ENCODE measurements at regions not wholly inside any gene's neighbourhood (a gene's known extent, or its start where the extent isn't known, plus 50 kb on each side); places are given as distances from the start of the nearest gene placed in this dataset.

DNA sequence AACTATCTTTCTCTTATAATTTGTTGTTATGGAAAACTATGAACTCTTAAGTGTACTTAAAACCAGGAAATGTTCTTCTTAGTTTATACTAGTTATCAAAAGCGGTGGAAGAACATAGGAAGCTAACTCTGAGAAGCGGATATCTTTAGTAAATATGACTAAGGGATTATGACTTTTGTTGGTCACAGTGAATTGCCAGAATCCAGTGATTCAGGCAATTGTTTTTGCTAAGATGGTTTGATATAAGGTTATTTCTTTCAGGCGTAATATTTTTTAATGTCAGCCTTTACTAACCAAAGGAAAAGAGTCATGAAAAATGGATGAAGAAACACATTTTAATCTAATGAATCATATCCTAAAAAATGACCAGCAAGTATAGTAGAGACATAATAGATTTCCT is 473.5 kb downstream of the FOXG1 start:
- POLR2A ChIA-PET: no interaction called here
- H3K4me3 Mint-ChIP-seq (ENCODE audit: unreplicated experiment): no peak overlapping the region
- CTCF ChIA-PET: interaction anchor here (1.3 kb wide), 1 partner anchor 18 kb away, joined by 3 read pairs; no protein-coding TSS in a partner anchor
- peaks cover 78% of the 10 kb centered on the region for H3K27me3 Mint-ChIP-seq (ENCODE audit: insufficient read depth, unreplicated experiment)
- BruUV-seq (replicated peaks): no TSS peak
- intact Hi-C loops (cut with micrococcal nuclease): no loop called here
- no peak overlapping the region for H3K27ac Mint-ChIP-seq (ENCODE audit: low read depth, unreplicated experiment)
- no peaks in the 10 kb centered on the region for H3K9me3 Mint-ChIP-seq (ENCODE audit: unreplicated experiment)
- no peaks in the 10 kb centered on the region for H3K36me3 Mint-ChIP-seq (ENCODE audit: insufficient read depth, unreplicated experiment)
- TF ChIP-seq, protein P1, sequence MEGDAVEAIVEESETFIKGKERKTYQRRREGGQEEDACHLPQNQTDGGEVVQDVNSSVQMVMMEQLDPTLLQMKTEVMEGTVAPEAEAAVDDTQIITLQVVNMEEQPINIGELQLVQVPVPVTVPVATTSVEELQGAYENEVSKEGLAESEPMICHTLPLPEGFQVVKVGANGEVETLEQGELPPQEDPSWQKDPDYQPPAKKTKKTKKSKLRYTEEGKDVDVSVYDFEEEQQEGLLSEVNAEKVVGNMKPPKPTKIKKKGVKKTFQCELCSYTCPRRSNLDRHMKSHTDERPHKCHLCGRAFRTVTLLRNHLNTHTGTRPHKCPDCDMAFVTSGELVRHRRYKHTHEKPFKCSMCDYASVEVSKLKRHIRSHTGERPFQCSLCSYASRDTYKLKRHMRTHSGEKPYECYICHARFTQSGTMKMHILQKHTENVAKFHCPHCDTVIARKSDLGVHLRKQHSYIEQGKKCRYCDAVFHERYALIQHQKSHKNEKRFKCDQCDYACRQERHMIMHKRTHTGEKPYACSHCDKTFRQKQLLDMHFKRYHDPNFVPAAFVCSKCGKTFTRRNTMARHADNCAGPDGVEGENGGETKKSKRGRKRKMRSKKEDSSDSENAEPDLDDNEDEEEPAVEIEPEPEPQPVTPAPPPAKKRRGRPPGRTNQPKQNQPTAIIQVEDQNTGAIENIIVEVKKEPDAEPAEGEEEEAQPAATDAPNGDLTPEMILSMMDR (IDR thresholded peaks at IDR 0.05; ENCODE audit: unreplicated experiment): no peak
- DNase-seq (ENCODE audit: unreplicated experiment): peak; percentile 8
- H3K4me1 Mint-ChIP-seq (ENCODE audit: insufficient read depth, unreplicated experiment): no peaks in the 10 kb centered on the region

DNA sequence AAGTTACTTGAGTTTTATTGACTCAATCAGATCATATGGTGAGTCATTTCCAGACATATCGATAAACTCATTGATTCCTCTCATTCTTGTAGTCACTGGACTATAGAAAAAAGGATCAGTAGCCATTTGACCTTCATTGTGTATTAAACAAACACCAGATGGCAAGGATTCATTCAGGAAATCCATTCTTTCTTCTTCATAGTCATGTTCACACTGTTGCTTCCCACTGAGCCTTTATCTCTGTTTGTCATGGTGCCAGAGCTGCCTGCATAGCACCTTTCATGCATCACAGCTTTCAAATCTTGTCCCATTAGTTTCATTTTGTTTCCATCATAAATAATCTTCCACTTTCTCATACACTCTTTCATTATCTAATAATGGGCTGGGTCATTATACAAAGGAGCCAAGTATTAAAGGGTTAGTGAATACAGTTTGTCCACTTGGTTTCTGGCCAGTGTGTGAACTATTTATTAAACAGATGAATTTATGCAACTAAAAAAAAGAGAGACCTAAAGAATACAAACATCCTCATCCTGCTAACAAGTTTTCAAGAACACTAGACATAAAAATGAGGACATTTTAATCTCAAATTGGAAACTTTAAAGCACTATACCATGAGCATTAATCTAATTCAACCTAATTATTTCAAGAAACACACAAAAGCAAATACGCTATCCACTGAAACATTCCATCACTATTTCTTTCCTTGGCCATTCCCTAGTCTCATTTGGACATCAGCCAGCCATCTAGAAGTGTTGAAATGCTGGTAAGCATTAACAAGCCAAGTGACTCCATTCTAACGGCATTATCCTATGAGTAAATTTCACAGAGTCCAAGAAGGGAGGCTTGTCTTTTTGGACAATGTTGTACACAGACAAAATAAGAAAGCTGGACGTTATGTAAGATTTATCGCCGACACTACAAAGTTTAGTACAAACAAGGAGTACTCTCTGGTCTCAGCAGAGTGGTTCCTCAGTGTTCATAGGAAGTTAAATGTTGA is 476.5 kb downstream of the FOXG1 start:
- ChIA-PET CTCF (interaction anchor here (0.6 kb wide), 1 partner anchor 431 kb away, joined by 5 read pairs; no protein-coding TSS in a partner anchor), POLR2A (no interaction called here)
- intact Hi-C loops (cut with micrococcal nuclease): no loop called here
- no peaks in the 10 kb centered on the region for H3K36me3 Mint-ChIP-seq (ENCODE audit: insufficient read depth, unreplicated experiment)
- no TSS peak for BruUV-seq (replicated peaks)
- H3K27me3 Mint-ChIP-seq (ENCODE audit: insufficient read depth, unreplicated experiment): peaks cover 78% of the 10 kb centered on the region
- H3K4me1 Mint-ChIP-seq (ENCODE audit: insufficient read depth, unreplicated experiment): no peaks in the 10 kb centered on the region
- TF ChIP-seq, protein P1 (IDR thresholded peaks at IDR 0.05; ENCODE audit: unreplicated experiment): no peak
- H3K4me3 Mint-ChIP-seq (ENCODE audit: unreplicated experiment): no peak overlapping the region
- DNase-seq (ENCODE audit: unreplicated experiment): peak; percentile 2
- H3K9me3 Mint-ChIP-seq (ENCODE audit: unreplicated experiment): no peaks in the 10 kb centered on the region
- no peak overlapping the region for H3K27ac Mint-ChIP-seq (ENCODE audit: low read depth, unreplicated experiment)

DNA sequence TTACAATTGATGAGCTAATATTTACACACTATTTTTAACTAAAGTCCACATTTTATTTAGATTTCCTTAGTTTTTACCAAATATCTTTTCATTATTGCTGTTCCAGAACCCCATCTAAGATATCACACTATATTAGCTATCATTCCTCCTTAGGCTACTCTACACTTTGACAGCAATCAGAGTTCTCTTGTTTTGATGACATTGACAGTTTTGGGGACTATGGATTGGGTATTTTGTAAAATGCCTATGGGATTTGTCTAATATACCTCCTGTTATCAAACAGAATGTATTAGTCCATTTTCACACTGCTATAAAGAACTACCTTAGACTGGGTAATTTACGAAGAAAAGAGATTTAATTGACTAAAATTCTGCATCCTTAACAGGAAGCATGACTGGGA is 489.1 kb downstream of the FOXG1 start:
- Mint-ChIP-seq H3K36me3 (ENCODE audit: insufficient read depth, unreplicated experiment) (no peaks in the 10 kb centered on the region), H3K4me1 (ENCODE audit: insufficient read depth, unreplicated experiment) (no peaks in the 10 kb centered on the region), H3K27me3 (ENCODE audit: insufficient read depth, unreplicated experiment) (peaks cover 35% of the 10 kb centered on the region), H3K4me3 (ENCODE audit: unreplicated experiment) (no peak overlapping the region), H3K9me3 (ENCODE audit: unreplicated experiment) (no peaks in the 10 kb centered on the region), H3K27ac (ENCODE audit: low read depth, unreplicated experiment) (no peak overlapping the region)
- ChIA-PET POLR2A (no interaction called here), CTCF (interaction anchor here (0.7 kb wide), 1 partner anchor 1584 kb away, joined by 3 read pairs; no protein-coding TSS in a partner anchor)
- DNase-seq (ENCODE audit: unreplicated experiment): no peak
- intact Hi-C loops (cut with micrococcal nuclease): no loop called here
- TF ChIP-seq, protein P1 (IDR thresholded peaks at IDR 0.05; ENCODE audit: unreplicated experiment): no peak
- BruUV-seq (replicated peaks): no TSS peak

DNA sequence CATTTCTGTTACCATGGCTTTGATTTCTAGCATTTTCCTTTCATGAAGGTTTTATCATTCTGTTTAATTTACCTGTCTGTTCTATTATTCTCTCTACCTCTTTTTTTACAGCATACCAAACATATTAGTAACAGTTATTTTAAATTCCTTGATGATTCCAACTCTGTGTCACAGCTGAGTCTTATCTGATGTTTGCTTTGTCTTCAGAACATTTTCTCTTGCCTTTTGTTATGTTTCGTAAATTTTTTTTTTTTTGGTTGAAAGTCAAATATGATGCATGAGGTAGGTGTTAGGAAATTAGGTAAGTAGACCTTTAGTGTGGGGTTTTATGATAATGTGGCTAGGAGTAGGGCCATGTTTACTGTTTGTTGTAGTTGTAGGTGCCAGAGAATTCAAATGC is 496.4 kb downstream of the FOXG1 start:
- peaks cover 85% of the 10 kb centered on the region for H3K27me3 Mint-ChIP-seq (ENCODE audit: insufficient read depth, unreplicated experiment)
- no peak overlapping the region for H3K27ac Mint-ChIP-seq (ENCODE audit: low read depth, unreplicated experiment)
- ChIA-PET POLR2A (interaction anchor here (0.7 kb wide), 1 partner anchor 69 kb away, joined by 3 read pairs; no protein-coding TSS in a partner anchor), CTCF (interaction anchor here (0.6 to 0.9 kb wide), 3 partner anchors 40 to 129 kb away, joined by 3 to 4 read pairs (median 3); no protein-coding TSS in a partner anchor)
- no peak for DNase-seq (ENCODE audit: unreplicated experiment)
- no peak overlapping the region for H3K4me3 Mint-ChIP-seq (ENCODE audit: unreplicated experiment)
- no TSS peak for BruUV-seq (replicated peaks)
- H3K9me3 Mint-ChIP-seq (ENCODE audit: unreplicated experiment): no peaks in the 10 kb centered on the region
- intact Hi-C loops (cut with micrococcal nuclease): no loop called here
- no peaks in the 10 kb centered on the region for H3K4me1 Mint-ChIP-seq (ENCODE audit: insufficient read depth, unreplicated experiment)
- TF ChIP-seq, protein P1 (IDR thresholded peaks at IDR 0.05; ENCODE audit: unreplicated experiment): no peak
- no peaks in the 10 kb centered on the region for H3K36me3 Mint-ChIP-seq (ENCODE audit: insufficient read depth, unreplicated experiment)
